ENCODE measurements at regions not wholly inside any gene's neighbourhood (a gene's known extent, or its start where the extent isn't known, plus 50 kb on each side); places are given as distances from the start of the nearest gene placed in this dataset.

DNA sequence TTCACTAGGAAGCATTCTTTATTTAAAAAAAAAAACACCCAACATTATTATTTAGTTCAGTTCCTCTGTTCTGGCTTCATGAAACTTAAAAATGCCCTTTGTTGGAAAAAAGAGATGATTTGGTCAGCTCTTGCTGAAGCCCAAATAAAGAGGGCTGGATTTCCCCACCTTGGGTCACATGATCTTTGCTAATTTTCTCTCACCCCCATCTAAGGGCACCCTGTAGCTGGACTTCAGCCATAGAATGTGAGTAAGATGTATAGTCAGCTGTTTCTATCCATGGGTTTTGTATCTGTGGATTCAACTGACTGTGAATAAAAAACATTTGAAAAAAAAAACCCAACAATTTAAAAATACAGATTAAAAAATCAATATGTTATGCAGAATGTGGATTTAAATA is 213.9 kb upstream of the SULF2 start (continued):
- TF ChIP-seq ZNF180 (CRISPR knock-in tag; IDR thresholded peaks at IDR 0.05; ENCODE audit: borderline replicate concordance, low read depth) (no peak), EED (CRISPR knock-in tag; IDR thresholded peaks at IDR 0.05) (no peak)
- TF ChIP-seq, protein P1, sequence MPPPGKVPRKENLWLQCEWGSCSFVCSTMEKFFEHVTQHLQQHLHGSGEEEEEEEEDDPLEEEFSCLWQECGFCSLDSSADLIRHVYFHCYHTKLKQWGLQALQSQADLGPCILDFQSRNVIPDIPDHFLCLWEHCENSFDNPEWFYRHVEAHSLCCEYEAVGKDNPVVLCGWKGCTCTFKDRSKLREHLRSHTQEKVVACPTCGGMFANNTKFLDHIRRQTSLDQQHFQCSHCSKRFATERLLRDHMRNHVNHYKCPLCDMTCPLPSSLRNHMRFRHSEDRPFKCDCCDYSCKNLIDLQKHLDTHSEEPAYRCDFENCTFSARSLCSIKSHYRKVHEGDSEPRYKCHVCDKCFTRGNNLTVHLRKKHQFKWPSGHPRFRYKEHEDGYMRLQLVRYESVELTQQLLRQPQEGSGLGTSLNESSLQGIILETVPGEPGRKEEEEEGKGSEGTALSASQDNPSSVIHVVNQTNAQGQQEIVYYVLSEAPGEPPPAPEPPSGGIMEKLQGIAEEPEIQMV (CRISPR knock-in tag; IDR thresholded peaks at IDR 0.05; ENCODE audit: low read depth), result no peak

DNA sequence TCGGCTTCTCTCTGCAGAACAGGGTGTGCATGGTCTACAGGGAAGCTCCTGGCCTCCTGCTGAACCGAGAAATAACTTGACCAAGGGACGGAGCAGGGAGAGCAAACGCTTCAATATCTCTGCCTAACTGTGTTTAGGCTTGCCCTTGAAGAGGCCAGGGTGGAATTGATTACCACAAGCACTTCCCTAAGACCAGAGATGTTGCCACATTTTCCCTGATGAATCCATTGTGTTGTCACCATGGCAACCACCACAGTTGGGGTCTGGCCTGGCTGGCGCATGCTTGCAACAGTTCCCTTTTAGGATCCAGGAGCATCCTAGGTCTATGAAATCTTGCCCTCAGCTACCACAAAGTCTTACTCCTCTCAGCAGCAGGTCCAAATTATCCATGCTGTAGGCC is 213.5 kb upstream of the SULF2 start:
- Histone ChIP-seq H4K20me1 (ENCODE audit: insufficient read depth, low read length) (no peaks in the 10 kb centered on the region), H3K27me3 (ENCODE audit: control insufficient read depth in 1 of 2, insufficient read depth in 2 of 2, low read length in 2 of 2) (peaks cover 1 to 3% of the 10 kb centered on the region in 2 experiments; a peak in 3 of 5 replicates), H3K9me3 (ENCODE audit: low read length) (peaks cover 5% of the 10 kb centered on the region), H3K4me3 (replicated peaks in 1 of 3; ENCODE audit: insufficient read depth in 1 of 3, low read depth in 2 of 3, low read length in 3 of 3) (no peak overlapping the region), H3K79me2 (ENCODE audit: insufficient read depth, low read length) (no peaks in the 10 kb centered on the region), H3K27ac (ENCODE audit: extremely low read length, insufficient read depth, low read length) (no peak overlapping the region), H3K36me3 (replicated peaks in 1 of 2; ENCODE audit: control insufficient read depth in 1 of 2, insufficient read depth in 2 of 2, low read length in 2 of 2) (no peaks in the 10 kb centered on the region), H2AFZ (ENCODE audit: low read length) (no peak overlapping the region), H3K4me1 (ENCODE audit: insufficient read depth, low read length) (no peaks in the 10 kb centered on the region), H3K4me2 (ENCODE audit: low read depth, low read length) (no peak overlapping the region), H3K9ac (ENCODE audit: insufficient read depth, low read depth, low read length) (no peak overlapping the region)
- no peak for DNase-seq (ENCODE audit: low spot score)
- intact Hi-C loops (cut with micrococcal nuclease; ENCODE audit: unreplicated experiment) (no loop called here), in situ Hi-C loops (cut with HindIII; ENCODE audit: extremely low pct_ligation_motif_present, low pct_unique_long_range_greater_than_20kb) (no loop called here)
- no TSS peak for BruUV-seq (replicated peaks)
- POLR2A ChIA-PET, result no interaction called here
- 33% methylated on average over 5 of the region's 5 CpGs for WGBS (ENCODE audit: low lambda C conversion rate)
- ATAC-seq, result no peak
- CTCF ChIA-PET (ENCODE audit: low intra/inter-chr PET ratio, low total read pairs), result no interaction called here
- TF ChIP-seq ZNF12 (CRISPR knock-in tag; IDR thresholded peaks at IDR 0.05), result 0 out of 2 replicates have a peak, but pooled peaks have one; percentile 45
- peak; percentile 52; the same call in 1 of the 2 replicates for TF ChIP-seq RFX1 (IDR thresholded peaks at IDR 0.05)
- TF ChIP-seq, protein P2, sequence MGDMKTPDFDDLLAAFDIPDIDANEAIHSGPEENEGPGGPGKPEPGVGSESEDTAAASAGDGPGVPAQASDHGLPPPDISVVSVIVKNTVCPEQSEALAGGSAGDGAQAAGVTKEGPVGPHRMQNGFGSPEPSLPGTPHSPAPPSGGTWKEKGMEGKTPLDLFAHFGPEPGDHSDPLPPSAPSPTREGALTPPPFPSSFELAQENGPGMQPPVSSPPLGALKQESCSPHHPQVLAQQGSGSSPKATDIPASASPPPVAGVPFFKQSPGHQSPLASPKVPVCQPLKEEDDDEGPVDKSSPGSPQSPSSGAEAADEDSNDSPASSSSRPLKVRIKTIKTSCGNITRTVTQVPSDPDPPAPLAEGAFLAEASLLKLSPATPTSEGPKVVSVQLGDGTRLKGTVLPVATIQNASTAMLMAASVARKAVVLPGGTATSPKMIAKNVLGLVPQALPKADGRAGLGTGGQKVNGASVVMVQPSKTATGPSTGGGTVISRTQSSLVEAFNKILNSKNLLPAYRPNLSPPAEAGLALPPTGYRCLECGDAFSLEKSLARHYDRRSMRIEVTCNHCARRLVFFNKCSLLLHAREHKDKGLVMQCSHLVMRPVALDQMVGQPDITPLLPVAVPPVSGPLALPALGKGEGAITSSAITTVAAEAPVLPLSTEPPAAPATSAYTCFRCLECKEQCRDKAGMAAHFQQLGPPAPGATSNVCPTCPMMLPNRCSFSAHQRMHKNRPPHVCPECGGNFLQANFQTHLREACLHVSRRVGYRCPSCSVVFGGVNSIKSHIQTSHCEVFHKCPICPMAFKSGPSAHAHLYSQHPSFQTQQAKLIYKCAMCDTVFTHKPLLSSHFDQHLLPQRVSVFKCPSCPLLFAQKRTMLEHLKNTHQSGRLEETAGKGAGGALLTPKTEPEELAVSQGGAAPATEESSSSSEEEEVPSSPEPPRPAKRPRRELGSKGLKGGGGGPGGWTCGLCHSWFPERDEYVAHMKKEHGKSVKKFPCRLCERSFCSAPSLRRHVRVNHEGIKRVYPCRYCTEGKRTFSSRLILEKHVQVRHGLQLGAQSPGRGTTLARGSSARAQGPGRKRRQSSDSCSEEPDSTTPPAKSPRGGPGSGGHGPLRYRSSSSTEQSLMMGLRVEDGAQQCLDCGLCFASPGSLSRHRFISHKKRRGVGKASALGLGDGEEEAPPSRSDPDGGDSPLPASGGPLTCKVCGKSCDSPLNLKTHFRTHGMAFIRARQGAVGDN (CRISPR knock-in tag; IDR thresholded peaks at IDR 0.05), result no peak
- no peak for FAIRE-seq
